Thoracic aorta (tissue), 2 donors: ENCODE measurements at regions not wholly inside any gene's neighbourhood (a gene's known extent, or its start where the extent isn't known, plus 50 kb on each side); places are given as distances from the start of the nearest gene placed in this dataset.

Source experiments
- ATAC-seq: fragments of 150-250 bp; one replicate; pipeline ENCODE4 v1.8.0; 2017; ENCODE audit warnings: low read depth; ENCODE audit not compliant: insufficient number of reproducible peaks, low FRiP score
- DNase-seq: peaks from one replicate; pipeline ENCODE4 v3.0.0-alpha.2; 2020; ENCODE audit warnings: low spot score
- H3K27ac ChIP-seq, 2 donors: fragments of 200-600 bp; sonication (generic); 1 replicate in 1 of 2; 2 replicates in 1 of 2; pipeline ENCODE4 v1.5.1; 2016; ENCODE audit warnings: mild to moderate bottlenecking in 2 of 2, moderate library complexity in 2 of 2
- H3K27me3 ChIP-seq: fragments of 200-600 bp; sonication (generic); replicated peaks from 2 replicates; pipeline ENCODE4 v1.6.0; 2016; ENCODE audit warnings: mild to moderate bottlenecking; ENCODE audit not compliant: insufficient read depth
- H3K36me3 ChIP-seq: fragments of 200-600 bp; sonication (generic); one replicate; pipeline ENCODE4 v1.5.1; 2016
- H3K4me1 ChIP-seq, 2 donors: fragments of 200-600 bp; sonication (generic); 1 replicate in 1 of 2; 2 replicates in 1 of 2; pipeline versions ENCODE4 v1.5.1 to v1.6.0; 2016; ENCODE audit warnings: low read depth in 2 of 2, mild to moderate bottlenecking in 1 of 2; ENCODE audit not compliant: control insufficient read depth in 1 of 2
- H3K4me3 ChIP-seq: fragments of 200-600 bp; sonication (generic); 2 replicates; pipeline ENCODE4 v1.5.1; 2016; ENCODE audit warnings: mild to moderate bottlenecking
- H3K9me3 ChIP-seq: fragments of 200-600 bp; sonication (generic); 2 replicates; pipeline ENCODE4 v1.5.1; 2016
- CTCF ChIP-seq: fragments of 200-600 bp; sonication (generic); IDR thresholded peaks from one replicate; pipeline ENCODE4 v1.5.1; 2019; ENCODE audit warnings: antibody characterized with exemption

GRCh38 chr10:130326954-130327353 lies 190.8 kb downstream of the GLRX3 start:
- Histone ChIP-seq H3K4me1 (no peaks in the 10 kb centered on the region), H3K9me3 (no peaks in the 10 kb centered on the region), H3K27me3 (no peaks in the 10 kb centered on the region), H3K36me3 (no peaks in the 10 kb centered on the region), H3K27ac (no peak overlapping the region), H3K4me3 (no peak overlapping the region)
- ATAC-seq (no peak), DNase-seq (no peak)
- no peak for TF ChIP-seq CTCF

GRCh38 chr10:130329792-130330191 lies 193.6 kb downstream of the GLRX3 start:
- H3K4me1 ChIP-seq, result no peaks in the 10 kb centered on the region
- no peak overlapping the region for H3K27ac ChIP-seq
- ATAC-seq, result no peak
- no peak for TF ChIP-seq CTCF
- H3K36me3 ChIP-seq, result no peaks in the 10 kb centered on the region
- H3K27me3 ChIP-seq, result no peaks in the 10 kb centered on the region
- no peaks in the 10 kb centered on the region for H3K9me3 ChIP-seq
- no peak overlapping the region for H3K4me3 ChIP-seq
- DNase-seq, result no peak

- no peaks in the 10 kb centered on the region for H3K36me3 ChIP-seq
- no peak for DNase-seq
- no peaks in the 10 kb centered on the region for H3K27me3 ChIP-seq
- no peak overlapping the region for H3K4me3 ChIP-seq
- H3K4me1 ChIP-seq, result no peaks in the 10 kb centered on the region
- no peaks in the 10 kb centered on the region for H3K9me3 ChIP-seq
- H3K27ac ChIP-seq, result no peak overlapping the region
- ATAC-seq, result no peak
- TF ChIP-seq CTCF, result no peak
Observed at GRCh38 chr10:130333185-130333584, 197.0 kb downstream of the GLRX3 start.

- no peaks in the 10 kb centered on the region for H3K36me3 ChIP-seq
- H3K27me3 ChIP-seq, result no peaks in the 10 kb centered on the region
- no peak for TF ChIP-seq CTCF
- no peak for ATAC-seq
- no peak for DNase-seq
- no peaks in the 10 kb centered on the region for H3K4me1 ChIP-seq
- no peak overlapping the region for H3K27ac ChIP-seq
- H3K4me3 ChIP-seq, result no peak overlapping the region
- H3K9me3 ChIP-seq, result no peaks in the 10 kb centered on the region
Observed at GRCh38 chr10:130335336-130335735, 199.1 kb downstream of the GLRX3 start.

- no peaks in the 10 kb centered on the region for H3K27me3 ChIP-seq
- DNase-seq, result no peak
- H3K36me3 ChIP-seq, result no peaks in the 10 kb centered on the region
- no peaks in the 10 kb centered on the region for H3K4me1 ChIP-seq
- no peak for TF ChIP-seq CTCF
- no peak for ATAC-seq
- no peak overlapping the region for H3K27ac ChIP-seq
- H3K4me3 ChIP-seq, result no peak overlapping the region
- H3K9me3 ChIP-seq, result no peaks in the 10 kb centered on the region
Observed at GRCh38 chr10:130336617-130337304, 200.6 kb downstream of the GLRX3 start.
